CD4-positive, alpha-beta T cell treated with Interleukin-2 at 100 ng/mL for 4 hours (primary cell): ENCODE measurements at regions not wholly inside any gene's neighbourhood (a gene's known extent, or its start where the extent isn't known, plus 50 kb on each side); places are given as distances from the start of the nearest gene placed in this dataset.

ENCODE experiments used
- DNase-seq: peaks from one replicate; pipeline ENCODE4 v3.0.0-alpha.2; 2020; ENCODE audit warnings: low spot score

DNA sequence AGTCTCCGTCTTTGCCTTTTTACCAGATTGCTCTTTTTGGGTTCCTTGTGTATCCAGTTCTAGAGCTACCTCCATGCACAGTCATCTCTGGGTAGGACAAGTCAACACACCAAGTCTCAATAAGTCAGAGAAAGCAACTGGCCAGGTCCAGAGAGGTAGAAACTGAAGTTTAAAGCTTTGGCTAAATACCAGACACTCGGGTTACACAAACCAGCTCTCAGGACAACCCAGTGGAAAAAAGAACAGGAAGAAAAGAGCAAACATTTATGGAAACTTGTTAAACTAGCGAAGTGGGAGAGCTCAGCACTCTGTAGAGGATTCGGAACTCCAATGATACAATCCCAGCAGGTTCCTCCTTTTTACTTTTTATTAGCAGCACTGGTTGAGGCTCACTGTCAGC is 291.0 kb upstream of the CPEB2 start:
- DNase-seq: no peak

DNA sequence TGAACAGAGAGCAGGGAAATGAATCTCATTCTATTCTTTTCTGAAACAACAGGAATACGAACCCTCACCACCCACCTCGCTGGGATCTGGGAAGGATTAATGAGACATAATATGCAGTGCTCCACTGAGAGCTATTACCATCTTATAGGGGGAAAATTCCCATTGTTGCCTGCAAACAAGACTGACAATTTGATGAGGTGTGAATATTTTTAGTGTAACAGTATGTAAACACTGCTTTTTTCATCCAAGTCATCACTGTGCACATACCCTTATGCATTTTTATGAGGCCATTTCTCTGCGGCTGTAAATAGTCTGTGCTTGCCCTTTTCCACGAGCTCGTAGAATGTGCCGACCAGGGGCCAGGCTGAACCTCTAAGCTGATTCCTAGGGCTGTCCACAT is 285.6 kb upstream of the CPEB2 start:
- DNase-seq: no peak

DNA sequence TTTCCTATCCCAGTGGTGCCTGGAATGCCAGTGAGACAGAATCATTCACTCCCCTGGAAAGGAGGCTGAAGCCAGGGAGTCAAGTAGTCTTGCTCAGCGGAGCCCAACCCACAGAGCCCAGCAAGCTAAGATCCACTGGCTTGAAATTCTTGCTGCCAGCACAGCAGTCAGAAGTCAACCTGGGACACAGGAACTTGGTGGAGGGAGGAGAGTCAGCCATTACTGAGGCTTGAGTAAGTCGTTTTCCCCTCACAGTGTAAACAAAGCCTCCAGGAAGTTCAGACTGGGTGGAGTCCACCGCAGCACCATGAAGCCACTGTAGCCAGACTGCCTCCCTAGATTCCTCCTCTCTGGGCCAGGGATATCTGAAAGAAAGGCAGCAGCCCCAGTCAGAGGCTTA is 283.2 kb upstream of the CPEB2 start:
- no peak for DNase-seq

DNA sequence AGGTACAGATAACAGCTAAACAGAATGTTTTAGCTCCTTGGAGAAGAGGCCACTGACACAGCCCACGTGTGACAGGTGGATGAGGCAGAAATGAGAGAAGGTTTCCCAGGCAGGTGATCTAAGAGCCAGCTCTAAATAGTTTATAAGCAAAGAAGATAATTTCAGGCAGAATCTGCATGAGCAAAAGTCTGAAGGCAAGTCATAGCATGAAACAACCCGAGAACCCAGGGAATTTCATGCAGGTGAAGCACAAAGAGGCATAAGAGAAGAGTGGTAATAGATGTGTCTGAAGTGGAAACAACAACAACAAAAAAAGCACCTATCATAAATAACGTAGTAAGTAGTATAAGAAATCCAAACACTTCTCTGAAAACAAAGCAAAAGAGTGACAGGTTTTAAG is 275.8 kb upstream of the CPEB2 start:
- no peak for DNase-seq

DNA sequence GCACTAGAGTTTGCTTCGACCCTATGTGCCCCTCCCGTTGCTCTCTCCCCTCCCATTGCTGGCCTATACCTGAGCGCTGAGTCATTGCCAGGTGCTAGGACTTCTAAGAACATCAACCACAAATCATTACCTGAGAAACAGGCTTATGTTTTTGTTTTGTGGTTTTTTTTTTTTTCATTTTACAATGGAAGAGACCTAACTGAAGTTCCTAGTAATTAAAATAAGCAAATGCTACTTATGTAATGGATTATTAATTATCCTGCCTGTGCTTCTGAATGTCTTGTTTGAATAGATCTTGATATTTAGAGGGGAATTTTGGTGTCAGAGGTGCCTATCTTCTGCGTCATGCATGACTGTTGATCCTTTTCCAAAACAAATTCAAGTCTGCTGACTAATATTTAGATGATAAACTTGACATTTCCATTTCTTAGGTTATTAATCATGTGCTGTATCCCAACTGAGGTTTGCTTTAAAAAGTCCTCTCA is 275.4 kb upstream of the CPEB2 start:
- no peak for DNase-seq

DNA sequence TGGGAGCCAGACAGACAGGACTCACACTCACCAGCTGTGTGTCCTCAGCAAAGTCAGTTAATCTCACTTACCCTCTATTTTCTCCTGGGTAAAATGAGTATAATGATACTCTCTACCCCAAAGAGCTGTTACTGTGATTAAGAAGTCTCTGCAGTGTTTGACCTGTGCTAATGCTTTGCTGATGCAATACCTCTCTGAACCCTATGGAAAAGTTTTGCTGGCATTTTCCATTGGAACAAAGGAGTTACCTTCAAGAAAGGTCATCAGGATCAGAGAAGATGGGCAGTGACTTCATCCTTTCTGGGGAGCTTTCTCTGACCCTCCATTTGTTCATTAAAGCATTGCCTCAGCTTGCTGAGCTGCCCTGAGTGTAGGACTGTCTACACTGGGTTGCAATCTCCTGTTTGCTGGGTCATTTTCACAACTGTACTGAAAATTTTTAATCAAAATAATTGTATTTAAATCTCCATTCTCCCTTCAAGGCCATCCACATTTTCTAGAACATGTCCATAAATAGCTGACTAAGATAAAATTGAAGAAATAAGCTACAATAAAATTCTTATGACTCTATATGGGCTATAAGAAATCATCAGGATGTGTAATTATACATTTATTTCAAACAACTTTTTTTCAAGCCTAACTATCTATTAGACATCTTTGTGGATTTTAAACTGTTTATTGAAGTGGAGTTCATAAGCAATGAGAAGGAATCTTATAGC is 272.8 kb upstream of the CPEB2 start:
- no peak for DNase-seq

DNA sequence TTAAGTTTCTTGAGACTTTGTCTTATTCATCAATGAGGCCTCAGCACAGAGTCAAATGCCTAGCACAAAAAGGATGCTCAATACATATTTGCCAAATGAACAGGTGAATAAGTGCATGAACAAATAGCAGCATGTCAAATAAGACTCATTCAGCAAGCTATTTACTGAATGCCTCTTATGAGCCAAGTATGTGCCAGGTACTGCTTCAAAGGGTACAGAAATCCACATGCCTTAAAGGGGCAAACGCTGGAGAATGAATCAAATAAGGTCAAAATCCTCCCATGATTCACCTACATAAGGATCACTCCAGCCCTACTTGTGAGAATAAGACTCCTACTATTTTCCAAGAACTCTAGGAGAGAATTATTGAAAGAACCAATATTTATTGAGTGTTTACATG is 260.2 kb upstream of the CPEB2 start:
- DNase-seq: no peak

DNA sequence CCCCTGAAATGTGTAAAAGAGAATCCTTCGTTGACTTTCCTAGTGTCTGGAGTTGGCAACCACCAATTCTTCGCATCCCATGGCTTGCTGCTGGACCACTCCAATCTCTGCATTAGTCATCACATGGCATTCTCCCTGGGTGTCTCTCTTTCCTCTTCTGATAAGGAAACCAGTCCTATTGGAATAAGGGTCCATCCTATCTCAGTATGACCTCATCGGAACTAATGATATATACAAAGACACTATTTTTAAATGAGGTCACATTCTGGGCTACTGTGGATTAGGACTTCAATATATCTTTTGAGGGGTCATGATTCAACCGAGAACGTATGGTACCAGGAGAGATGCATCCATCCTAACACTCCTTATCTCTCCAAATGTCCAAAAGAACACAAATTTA is 259.1 kb upstream of the CPEB2 start:
- no peak for DNase-seq

DNA sequence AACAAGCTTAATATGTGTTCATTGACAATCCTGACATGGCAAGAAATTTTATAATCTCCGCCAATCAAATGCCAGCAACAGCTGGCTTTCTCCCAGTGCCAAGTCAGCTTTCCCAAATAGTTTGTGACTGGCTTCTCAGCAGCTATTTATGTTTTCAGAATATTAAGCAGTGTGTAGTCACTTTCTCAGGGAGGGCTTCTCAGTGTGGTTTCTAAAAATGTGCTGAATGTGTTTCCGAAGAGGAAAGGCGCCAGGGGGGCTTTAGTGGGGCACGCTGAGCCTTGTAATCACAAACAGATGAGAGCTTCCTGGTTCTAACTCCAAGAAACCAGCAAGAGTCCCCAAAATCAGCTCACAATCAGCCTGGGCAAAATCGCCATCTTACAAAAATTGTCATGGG is 258.7 kb upstream of the CPEB2 start:
- no peak for DNase-seq

DNA sequence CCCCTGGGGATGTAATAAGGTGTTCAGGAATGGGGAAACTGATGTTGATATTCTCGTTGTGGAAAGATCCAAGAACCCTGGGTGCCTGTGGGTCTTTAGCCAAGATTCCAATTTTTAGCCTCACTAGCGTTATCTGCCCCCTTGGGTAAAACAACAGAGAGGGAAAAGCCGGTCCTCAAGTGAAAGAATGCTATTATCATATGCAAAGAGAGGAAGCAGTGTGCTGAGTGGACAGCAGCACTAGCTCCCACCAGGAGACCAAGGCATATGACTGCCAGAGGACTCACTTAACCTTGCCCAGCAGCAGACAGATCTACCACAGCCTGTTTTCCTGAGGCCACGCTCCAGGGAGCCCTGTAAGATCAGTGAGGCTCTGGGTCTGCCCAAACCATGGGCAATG is 257.9 kb upstream of the CPEB2 start:
- no peak for DNase-seq

DNA sequence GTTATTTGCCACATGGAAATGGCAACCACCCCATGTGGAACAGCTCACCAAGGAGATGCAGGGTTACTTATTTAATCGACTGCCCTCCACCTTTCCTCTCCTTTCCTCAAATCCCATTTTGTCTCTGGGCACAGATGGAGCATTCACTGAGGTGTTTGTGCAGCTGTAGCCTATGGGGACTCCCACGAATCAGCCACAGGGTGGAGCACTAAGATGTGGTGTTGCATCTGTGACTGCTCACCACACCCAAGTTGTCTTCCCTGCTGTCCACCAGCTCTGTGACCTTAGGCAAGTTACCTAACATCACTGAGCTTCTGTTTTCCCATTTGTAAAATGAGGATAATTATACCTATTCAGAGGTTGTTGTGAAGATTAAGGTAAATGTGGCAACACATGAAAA is 252.4 kb upstream of the CPEB2 start:
- DNase-seq: no peak

DNA sequence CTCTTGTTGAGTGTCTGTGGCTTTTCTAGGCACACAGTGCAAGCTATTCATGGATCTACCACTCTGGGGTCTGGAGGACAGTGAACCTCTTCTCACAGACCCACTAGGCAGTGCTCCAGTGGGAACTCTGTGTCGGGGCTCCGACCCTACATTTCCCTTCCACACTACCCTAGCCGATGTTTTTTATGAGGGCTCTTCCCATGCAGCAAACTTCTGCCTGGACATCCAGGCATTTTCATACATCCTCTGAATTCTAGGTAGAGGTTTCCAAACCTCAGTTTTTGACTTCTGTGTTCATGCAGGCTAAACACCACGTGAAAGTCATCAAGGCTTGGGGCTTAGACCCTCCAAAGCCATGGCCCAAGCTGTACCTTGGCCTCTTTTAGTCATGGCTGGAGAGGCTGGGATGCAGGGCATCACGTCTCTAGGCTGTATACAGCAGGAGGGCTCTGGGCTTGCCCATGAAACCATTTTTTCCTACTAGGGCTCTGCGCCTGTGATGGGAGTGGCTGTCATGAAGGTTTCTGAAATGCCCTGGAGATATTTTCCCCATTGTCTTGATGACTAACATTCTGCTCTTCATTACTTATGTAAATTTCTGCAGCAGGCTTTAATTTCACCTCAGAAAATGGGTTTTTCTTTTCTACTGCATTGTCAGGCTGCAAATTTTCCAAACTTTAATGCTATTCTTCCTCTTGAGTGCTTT is 249.8 kb upstream of the CPEB2 start:
- no peak for DNase-seq

DNA sequence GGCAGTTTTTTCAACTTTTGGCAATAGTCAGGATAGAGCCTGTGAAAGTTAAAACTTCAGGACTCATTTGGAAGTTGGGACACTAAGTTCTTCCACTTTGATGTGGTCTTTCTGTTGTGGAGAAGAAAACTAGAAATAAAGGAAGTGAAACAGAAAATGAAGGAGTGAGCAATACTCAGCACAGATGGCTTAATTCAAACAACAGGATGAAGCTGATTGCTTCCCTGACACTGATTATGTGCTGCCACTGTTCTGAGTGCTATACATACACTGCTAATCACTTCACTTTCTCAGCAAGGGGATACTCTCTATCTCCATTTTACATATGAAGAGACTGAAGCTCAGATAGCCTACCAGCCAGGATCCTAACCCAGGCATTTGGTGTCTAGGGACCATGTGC is 235.1 kb upstream of the CPEB2 start:
- no peak for DNase-seq

DNA sequence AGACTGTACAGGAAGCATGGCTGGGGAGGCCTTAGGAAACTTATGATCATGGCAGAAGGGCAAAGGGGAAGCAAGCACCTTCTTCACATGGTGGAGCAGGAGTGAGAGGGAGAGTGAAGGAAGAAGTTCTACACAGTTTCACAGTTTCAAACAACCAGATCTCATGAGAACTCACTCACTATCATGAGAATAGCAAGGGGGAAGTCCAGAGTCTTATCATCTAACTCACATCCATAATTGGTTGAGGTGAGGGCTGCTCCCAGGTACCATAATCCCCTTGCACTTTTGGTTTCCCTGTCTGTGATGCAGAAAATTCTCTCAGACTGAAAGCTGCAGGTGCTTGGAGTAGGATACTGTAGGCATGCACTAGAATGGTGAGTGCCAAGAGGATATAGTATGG is 233.8 kb upstream of the CPEB2 start:
- DNase-seq: no peak

DNA sequence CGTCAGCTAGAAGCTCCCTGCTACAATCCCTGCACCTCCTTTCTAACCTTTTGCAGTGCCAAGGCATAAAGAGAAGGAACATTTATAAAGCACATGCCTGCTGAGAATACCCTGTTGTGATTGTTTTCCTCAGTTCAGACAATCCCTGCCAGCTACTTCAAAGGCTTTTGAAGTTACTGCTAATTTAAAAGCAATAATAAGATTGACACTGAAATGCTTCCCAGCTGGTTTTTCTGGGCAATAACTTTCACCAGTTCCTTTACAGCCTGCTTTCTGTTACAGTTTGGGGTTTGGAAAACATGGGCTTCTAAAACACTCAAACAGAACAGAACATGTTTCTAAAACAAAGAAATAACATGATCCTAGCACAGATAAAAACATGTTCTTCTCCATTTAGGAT is 232.3 kb upstream of the CPEB2 start:
- DNase-seq: no peak

DNA sequence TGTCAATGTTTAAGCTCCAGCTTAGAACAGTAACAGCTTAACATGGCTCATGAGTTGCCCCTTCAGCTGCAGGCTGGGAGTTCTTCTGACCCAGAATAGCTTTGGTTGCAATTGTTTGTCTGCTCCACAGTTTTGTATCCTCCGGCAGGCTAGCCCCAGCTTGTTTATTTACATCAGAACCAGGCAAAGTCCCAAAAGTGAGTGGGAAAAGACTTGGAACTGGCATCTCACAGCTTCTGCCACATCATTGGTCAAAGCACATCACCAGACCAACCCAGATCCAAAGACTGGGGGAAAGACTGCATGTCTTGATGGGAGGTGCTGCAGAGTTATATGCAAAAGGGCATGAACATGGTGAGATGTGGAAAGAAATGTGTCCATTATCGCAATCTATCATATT is 231.2 kb upstream of the CPEB2 start:
- no peak for DNase-seq

DNA sequence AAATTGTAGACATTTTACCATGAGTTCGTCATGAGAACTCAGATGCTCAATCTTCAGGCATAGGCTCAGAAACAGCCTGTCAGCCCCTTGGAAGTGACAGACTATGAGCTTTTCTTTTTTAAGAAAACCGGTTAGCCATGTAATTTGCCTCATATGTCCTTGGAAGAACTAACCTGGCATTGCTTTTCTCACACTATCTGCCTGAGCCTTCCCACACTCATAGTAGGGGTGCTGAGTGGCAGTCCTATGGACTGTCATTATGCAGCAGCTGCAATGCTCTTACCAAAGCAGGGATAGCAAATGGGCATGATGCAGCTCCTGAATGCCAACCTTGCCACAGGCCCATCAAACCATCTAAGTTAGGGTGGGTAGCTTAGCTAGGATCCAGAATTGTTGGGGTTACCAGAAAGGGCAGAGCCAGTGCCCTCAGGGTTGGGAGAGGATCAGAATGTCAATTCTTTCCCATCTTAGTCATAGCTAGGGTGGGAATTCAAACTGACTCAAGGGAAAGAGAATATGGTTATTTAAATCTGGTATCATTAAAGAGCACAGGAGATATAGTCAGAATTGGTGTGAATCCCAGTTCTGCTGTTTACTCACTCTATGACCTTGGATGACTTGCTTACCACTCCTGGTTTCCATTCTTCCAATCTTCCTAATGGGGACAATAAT is 230.6 kb upstream of the CPEB2 start:
- DNase-seq: no peak

DNA sequence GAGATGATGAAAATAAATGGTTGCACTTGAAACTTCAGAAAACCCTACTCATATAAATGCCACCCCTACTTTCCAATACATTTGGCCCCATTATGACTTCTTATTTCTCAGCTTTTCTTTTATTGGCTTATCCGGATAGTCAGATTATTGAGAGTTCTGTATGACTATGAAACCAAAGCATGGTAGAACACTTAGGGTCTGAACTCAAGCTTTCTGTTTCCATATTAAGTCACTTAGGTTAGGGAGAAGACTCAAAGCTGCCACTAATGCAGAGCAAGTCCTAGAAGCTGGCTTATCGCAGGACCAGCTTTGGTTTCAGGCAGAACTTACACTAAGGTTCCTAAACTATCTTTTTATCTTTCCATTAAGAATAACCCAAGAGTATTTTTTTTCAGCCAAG is 229.9 kb upstream of the CPEB2 start:
- DNase-seq: no peak

DNA sequence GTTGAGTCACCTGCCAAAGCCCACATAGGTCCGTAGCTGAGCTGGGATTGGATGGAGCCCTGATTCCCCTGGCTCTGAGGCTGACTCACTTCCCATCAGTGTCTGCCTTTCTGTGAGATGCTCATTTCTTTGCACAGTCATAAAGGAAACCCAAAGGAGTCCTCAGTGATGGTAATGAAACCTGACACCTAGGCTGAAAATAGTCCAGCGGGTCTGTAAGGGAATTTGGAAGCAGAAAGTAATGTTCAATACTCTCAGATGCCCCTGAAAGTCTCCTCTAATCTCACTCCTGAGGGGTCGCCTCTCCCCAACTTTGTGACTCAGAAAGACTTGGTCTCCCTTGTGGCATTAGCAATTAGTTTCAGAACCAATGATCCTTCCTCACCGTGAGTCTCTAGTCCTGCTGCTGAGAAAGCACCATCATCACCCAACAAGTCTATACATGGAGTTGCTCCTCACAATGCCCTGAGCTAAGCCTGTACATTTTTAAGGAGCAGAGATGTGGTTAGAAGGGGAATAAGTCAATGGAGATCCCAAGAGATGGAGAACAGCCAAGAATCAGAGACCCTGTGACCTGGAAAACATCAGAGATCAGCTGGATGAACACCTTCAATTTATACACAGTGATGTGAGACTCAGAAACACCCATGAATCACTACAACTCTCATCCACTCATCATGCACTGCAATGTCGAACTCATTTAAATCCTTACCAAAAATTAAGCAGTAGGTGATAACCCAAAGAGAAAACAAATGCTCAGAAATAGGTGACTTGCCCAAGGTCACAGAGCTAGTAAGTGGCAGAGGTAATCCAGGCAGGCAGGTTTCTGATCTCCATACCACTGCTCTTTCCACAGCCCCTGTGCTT is 219.0 kb upstream of the CPEB2 start:
- DNase-seq: no peak

DNA sequence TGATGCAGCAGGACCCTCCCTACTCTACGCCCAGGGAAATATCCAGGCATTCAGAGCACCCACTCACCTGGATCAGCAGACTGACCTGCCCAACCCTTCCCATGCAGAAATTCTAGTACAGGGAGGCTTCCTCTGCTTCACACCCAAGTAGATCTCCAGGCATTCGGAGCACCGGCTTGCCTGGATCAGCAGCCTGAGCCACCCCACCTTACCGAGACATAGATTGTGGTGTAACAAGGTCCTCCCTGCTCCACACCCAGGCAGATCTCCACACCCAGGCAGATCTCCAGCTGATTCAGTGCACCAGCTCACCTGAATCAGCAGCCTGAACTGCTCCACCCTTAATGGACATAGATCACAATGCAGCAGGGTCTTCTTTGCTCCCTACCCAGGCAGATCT is 215.1 kb upstream of the CPEB2 start:
- DNase-seq: no peak

DNA sequence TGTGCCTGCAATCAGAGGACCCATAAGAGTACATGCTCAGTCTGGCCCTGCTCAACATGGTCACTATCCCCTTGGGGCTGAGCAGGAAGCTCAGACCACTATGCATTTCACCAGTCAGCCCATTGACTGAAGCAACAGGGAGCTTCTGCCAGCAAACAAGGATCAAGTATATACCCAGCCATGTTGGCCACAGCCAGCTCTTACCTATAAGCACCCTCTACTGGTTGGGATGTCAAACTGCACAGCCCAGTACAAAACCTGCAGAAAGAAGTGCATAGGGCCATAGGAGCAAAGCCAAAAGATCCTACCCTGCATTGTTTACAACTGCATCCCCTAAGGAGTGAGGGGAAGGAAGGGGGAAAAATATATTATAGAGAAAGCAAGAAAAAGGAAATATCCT is 214.4 kb upstream of the CPEB2 start:
- DNase-seq: no peak

DNA sequence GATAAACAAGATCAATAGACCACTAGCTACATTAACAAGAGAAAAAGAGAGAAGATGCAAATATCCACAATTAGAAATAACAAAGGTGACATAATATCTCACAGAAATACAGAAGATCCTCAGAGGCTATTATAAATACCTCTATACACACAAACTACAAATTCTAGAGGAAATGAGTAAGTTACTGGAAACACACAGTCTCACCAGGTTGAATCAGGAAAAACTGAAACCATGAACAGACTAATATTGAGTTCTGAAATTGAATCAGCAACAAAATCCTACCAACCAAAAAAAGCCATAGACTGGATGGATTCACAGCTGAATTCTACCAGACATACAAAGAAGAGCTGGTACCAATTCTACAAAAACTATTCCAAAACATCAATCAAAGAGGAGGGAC is 211.8 kb upstream of the CPEB2 start:
- no peak for DNase-seq
